ENCODE measurements at regions not wholly inside any gene's neighbourhood (a gene's known extent, or its start where the extent isn't known, plus 50 kb on each side); places are given as distances from the start of the nearest gene placed in this dataset.
"Not testable (repeated sequence)": the region's sequence is repeated elsewhere in the genome, so short reads cannot be mapped to it uniquely, and the experiment has no call there.

DNA sequence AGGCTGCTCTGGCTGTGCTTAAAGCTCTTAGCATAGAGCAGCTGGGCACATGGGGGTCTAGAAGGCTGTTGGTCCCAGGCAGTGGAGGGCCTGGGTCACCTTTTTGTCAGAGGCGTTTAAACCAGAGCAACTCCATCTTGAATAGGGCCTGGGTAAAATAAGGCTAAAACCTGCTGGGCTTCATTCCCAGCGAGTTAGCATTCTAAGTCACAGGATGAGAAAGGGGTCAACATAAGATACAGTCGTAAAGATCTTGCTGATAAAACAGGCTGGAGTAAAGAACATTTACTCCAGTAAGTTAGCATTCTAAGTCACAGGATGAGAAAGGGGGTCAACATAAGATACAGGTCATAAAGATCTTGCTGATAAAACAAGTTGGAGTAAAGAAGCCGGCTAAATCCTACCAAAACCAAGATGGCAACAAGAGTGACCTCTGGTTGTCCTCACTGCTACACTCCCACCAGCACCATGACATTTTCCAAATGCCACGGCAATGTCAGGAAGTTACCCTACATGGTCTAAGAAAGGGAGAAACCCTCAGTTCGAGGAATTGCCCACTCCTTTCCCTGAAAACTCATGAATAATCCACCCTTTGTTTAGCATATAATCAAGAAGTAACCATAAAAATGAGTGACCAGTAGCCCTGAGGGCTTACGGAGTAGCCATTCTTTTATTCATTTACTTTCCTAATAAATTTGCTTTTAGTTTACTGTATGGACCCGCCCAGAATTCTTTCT lies 96.8 kb upstream of the PCBD1 start:
- Histone ChIP-seq H3K4me1 (no peaks in the 10 kb centered on the region), H3K27me3 (peaks cover 0 to 5% (median 0%) of the 10 kb centered on the region in 4 donors), H3K9me3 (no peaks in the 10 kb centered on the region), H3K36me3 (no peaks in the 10 kb centered on the region), H3K27ac (replicated peaks in 1 of 4) (no peak overlapping the region), H3K4me3 (no peak overlapping the region)
- intact Hi-C loops (cut with DNase I), result no loop called here
- TF ChIP-seq, protein P1, sequence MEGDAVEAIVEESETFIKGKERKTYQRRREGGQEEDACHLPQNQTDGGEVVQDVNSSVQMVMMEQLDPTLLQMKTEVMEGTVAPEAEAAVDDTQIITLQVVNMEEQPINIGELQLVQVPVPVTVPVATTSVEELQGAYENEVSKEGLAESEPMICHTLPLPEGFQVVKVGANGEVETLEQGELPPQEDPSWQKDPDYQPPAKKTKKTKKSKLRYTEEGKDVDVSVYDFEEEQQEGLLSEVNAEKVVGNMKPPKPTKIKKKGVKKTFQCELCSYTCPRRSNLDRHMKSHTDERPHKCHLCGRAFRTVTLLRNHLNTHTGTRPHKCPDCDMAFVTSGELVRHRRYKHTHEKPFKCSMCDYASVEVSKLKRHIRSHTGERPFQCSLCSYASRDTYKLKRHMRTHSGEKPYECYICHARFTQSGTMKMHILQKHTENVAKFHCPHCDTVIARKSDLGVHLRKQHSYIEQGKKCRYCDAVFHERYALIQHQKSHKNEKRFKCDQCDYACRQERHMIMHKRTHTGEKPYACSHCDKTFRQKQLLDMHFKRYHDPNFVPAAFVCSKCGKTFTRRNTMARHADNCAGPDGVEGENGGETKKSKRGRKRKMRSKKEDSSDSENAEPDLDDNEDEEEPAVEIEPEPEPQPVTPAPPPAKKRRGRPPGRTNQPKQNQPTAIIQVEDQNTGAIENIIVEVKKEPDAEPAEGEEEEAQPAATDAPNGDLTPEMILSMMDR (IDR thresholded peaks at IDR 0.05), result no peak
- TF ChIP-seq POLR2AphosphoS5 (IDR thresholded peaks at IDR 0.05), result no peak
- TF ChIP-seq EP300 (IDR thresholded peaks at IDR 0.05), result no peak
- TF ChIP-seq POLR2A (IDR thresholded peaks at IDR 0.05; ENCODE audit: low read depth), result no peak
- 80% methylated on average over 8 of the region's 8 CpGs for WGBS
- no peak for DNase-seq (ENCODE audit: extremely low spot score)

DNA sequence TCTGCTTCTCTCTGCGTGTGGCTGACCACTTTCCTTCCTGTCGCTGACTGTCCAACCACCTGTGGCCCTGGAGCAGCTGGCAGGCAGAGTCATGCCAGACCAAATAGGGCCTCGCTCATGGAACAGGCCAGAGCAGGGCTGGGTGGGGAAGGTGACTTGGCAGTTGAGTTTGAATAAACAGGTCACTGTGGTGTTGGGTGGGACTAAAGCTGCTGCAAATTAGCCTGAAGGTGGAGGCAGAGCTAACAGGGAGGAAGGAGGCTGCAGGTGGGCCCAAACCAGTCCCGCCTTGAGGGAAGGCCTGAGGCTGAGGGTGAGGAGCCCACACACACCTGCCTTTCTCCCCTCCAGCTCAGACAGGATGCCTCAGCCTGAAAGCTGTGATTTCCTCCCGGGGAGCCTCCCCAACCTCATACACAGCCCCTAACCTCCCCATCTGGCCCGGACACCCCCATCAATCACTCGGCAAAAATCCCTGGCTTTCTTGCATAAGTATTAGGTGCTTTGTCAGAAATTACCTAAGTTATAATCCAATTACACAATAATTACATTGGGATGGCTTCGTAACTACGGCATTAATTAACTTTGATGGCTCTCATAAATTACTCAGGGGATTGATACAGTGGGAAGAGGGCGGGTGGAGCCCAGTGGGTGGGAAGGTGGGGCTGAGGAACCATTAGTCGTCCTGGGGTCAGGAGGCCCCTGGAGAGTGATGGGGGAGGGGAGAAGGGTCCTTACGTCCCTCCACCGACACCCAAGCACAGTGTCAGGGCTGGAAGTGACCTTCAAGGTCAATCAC lies 97.7 kb upstream of the PCBD1 start:
- H3K36me3 ChIP-seq, result no peaks in the 10 kb centered on the region
- no peak overlapping the region for H3K27ac ChIP-seq (replicated peaks in 1 of 4)
- no peaks in the 10 kb centered on the region for H3K9me3 ChIP-seq
- H3K4me3 ChIP-seq, result no peak overlapping the region
- intact Hi-C loops (cut with DNase I), result no loop called here
- TF ChIP-seq POLR2AphosphoS5 (IDR thresholded peaks at IDR 0.05) (no peak), EP300 (IDR thresholded peaks at IDR 0.05) (no peak)
- TF ChIP-seq, protein P1 (IDR thresholded peaks at IDR 0.05), result no peak
- no peak for DNase-seq (ENCODE audit: extremely low spot score)
- H3K27me3 ChIP-seq, result peaks cover 0 to 4% (median 0%) of the 10 kb centered on the region in 4 donors
- WGBS, result 72% methylated on average over 13 of the region's 13 CpGs
- no peaks in the 10 kb centered on the region for H3K4me1 ChIP-seq

DNA sequence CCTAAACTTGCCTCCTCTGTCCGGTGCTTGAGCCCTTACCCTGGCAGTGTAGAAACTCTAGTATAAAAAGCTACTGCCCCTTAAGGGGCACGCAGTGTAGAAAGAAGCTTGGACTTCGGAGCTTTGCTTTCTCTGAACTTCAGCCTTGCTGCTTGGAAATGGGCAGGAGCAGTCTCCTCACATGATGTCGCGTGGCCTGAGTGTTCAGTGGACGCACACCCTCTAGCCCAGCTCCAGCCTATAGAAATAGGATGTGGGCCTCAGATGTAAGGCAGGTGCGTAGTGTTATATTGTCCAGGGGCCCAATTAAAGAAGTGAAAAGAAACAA lies 98.2 kb upstream of the PCBD1 start:
- no peak for DNase-seq (ENCODE audit: extremely low spot score)
- H3K27ac ChIP-seq (replicated peaks in 1 of 4), result no peak overlapping the region
- intact Hi-C loops (cut with DNase I), result no loop called here
- H3K4me1 ChIP-seq, result no peaks in the 10 kb centered on the region
- no peaks in the 10 kb centered on the region for H3K27me3 ChIP-seq
- WGBS, result 84% methylated on average over 6 of the region's 7 CpGs
- H3K4me3 ChIP-seq, result no peak overlapping the region
- H3K36me3 ChIP-seq, result no peaks in the 10 kb centered on the region
- no peaks in the 10 kb centered on the region for H3K9me3 ChIP-seq
- no peak for TF ChIP-seq POLR2AphosphoS5 (IDR thresholded peaks at IDR 0.05)
- TF ChIP-seq POLR2A (IDR thresholded peaks at IDR 0.05; ENCODE audit: low read depth), result no peak
- TF ChIP-seq EP300 (IDR thresholded peaks at IDR 0.05), result no peak
- TF ChIP-seq, protein P1 (IDR thresholded peaks at IDR 0.05), result no peak

DNA sequence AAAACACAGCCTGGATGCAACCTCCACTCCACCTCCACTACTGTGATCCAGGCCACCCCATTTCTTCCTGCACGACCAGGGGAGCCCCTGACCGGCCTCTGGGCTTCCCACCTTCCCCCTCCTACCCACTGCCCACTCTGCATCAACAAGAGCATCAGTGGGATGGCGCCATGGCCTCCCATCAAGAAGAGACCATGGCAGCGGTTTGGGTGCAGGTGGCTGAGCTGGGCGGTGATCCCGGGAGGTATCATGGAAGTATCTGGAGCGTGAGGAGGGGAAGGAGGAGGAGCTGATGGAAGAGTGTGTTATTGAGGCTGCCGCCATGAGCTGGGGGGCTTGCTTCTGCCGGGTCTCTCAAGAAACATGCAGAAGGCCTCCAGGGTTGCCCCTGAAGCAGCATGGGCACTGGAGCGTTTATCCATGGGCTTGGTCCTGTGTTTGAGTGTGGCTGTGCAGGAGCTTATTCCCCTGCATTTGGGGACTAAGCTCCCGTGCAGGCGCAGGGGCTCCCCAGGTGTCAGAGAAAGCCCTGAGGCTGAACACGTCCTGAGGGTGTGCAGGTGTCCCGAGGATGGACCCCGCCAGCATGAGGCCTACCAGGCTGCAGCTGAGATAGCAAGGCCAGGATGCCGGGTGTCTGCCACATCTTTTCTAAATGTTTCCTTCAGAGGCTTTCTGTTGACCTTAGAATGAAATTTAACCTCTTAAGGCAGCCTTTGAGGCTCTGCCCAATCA lies 99.2 kb upstream of the PCBD1 start:
- H3K27ac ChIP-seq (replicated peaks in 1 of 4), result no peak overlapping the region
- H3K9me3 ChIP-seq, result no peaks in the 10 kb centered on the region
- no peak for DNase-seq (ENCODE audit: extremely low spot score)
- no peaks in the 10 kb centered on the region for H3K4me1 ChIP-seq
- H3K27me3 ChIP-seq, result no peaks in the 10 kb centered on the region
- intact Hi-C loops (cut with DNase I), result no loop called here
- no peak overlapping the region for H3K4me3 ChIP-seq
- TF ChIP-seq EP300 (IDR thresholded peaks at IDR 0.05) (no peak), POLR2AphosphoS5 (IDR thresholded peaks at IDR 0.05) (no peak)
- WGBS, result 87% methylated on average over 13 of the region's 16 CpGs
- no peaks in the 10 kb centered on the region for H3K36me3 ChIP-seq

DNA sequence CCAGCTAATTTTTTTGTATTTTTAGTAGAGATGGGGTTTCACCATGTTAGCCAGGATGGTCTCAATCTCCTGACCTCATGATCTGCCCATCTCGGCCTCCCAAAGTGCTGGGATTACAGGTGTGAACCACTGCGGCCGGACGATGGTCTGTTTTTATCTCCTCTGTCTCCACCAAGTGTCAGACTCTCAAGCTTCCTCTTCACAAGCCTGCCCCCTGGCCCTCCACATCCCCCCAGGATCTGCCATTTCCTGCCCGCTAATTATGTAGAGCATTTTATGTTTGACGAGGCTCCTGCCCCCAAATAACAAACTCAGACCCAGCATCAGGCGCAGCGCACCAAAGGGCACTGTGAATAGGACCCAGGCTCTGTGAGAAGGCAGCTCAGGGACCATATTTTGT lies 101.8 kb upstream of the PCBD1 start:
- DNase-seq (ENCODE audit: extremely low spot score); H3K9me3 ChIP-seq; H3K4me3 ChIP-seq; H3K4me1 ChIP-seq; H3K27ac ChIP-seq (replicated peaks in 1 of 4); H3K36me3 ChIP-seq; H3K27me3 ChIP-seq; intact Hi-C loops (cut with DNase I): not testable (repeated sequence)
- WGBS, result 67% methylated on average over 8 of the region's 8 CpGs
